Stimulated activated CD4-positive, alpha-beta T cell treated with anti-CD3 and anti-CD28 coated beads, Interleukin-15, amount 100 ng/mL, for 24 hours (primary cell): ENCODE measurements at regions not wholly inside any gene's neighbourhood (a gene's known extent, or its start where the extent isn't known, plus 50 kb on each side); places are given as distances from the start of the nearest gene placed in this dataset.
"Not testable (repeated sequence)": the region's sequence is repeated elsewhere in the genome, so short reads cannot be mapped to it uniquely, and the experiment has no call there.

Experiments
- DNase-seq: peaks from one replicate; pipeline ENCODE4 v3.0.0-alpha.2; 2020

- no peak for DNase-seq
Measured at GRCh38 chr1:185393205-185393604, 76.2 kb upstream of the IVNS1ABP start.

GRCh38 chr1:185388815-185389214, 71.8 kb upstream of the IVNS1ABP start:
- DNase-seq: no peak

- DNase-seq: no peak
Measured at GRCh38 chr1:185388346-185388745, 71.3 kb upstream of the IVNS1ABP start.

GRCh38 chr1:185385991-185386390, 68.9 kb upstream of the IVNS1ABP start:
- DNase-seq: no peak

GRCh38 chr1:185383805-185384204, 66.8 kb upstream of the IVNS1ABP start:
- DNase-seq: not testable (repeated sequence)

- DNase-seq: no peak
Measured at GRCh38 chr1:185377831-185378230, 60.8 kb upstream of the IVNS1ABP start.

GRCh38 chr1:185376840-185377635, 60.0 kb upstream of the IVNS1ABP start:
- no peak for DNase-seq

GRCh38 chr1:185376288-185376687, 59.2 kb upstream of the IVNS1ABP start:
- no peak for DNase-seq

GRCh38 chr1:185375583-185375982, 58.5 kb upstream of the IVNS1ABP start:
- DNase-seq: no peak

- no peak for DNase-seq
Measured at GRCh38 chr1:185373813-185374529, 56.9 kb upstream of the IVNS1ABP start.

- DNase-seq: no peak
Measured at GRCh38 chr1:185369786-185370185, 52.7 kb upstream of the IVNS1ABP start.

GRCh38 chr1:185368913-185369491, 52.0 kb upstream of the IVNS1ABP start:
- no peak for DNase-seq

- DNase-seq: no peak
Measured at GRCh38 chr1:185368313-185368855, 51.3 kb upstream of the IVNS1ABP start.

GRCh38 chr1:185367218-185367617, 50.2 kb upstream of the IVNS1ABP start:
- no peak for DNase-seq
